ENCODE measurements at regions not wholly inside any gene's neighbourhood (a gene's known extent, or its start where the extent isn't known, plus 50 kb on each side); places are given as distances from the start of the nearest gene placed in this dataset.

- TF ChIP-seq, protein P1, sequence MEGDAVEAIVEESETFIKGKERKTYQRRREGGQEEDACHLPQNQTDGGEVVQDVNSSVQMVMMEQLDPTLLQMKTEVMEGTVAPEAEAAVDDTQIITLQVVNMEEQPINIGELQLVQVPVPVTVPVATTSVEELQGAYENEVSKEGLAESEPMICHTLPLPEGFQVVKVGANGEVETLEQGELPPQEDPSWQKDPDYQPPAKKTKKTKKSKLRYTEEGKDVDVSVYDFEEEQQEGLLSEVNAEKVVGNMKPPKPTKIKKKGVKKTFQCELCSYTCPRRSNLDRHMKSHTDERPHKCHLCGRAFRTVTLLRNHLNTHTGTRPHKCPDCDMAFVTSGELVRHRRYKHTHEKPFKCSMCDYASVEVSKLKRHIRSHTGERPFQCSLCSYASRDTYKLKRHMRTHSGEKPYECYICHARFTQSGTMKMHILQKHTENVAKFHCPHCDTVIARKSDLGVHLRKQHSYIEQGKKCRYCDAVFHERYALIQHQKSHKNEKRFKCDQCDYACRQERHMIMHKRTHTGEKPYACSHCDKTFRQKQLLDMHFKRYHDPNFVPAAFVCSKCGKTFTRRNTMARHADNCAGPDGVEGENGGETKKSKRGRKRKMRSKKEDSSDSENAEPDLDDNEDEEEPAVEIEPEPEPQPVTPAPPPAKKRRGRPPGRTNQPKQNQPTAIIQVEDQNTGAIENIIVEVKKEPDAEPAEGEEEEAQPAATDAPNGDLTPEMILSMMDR (IDR thresholded peaks at IDR 0.05; ENCODE audit: insufficient read depth, low read length, poor library complexity, severe bottlenecking): no peak
- no peak for TF ChIP-seq EZH2phosphoT487 (conservative IDR thresholded peaks at IDR 0.05; ENCODE audit: low read length)
Observed at GRCh38 chr3:159797771-159798170, 190.9 kb upstream of the IL12A start.

Measured in SU-DHL-6 (cell line).